Neural progenitor cell (in vitro differentiated cells): ENCODE measurements at regions not wholly inside any gene's neighbourhood (a gene's known extent, or its start where the extent isn't known, plus 50 kb on each side); places are given as distances from the start of the nearest gene placed in this dataset.

Experiments
- CTCF ChIP-seq: fragments of 200-600 bp; sonication (generic); IDR thresholded peaks from 2 replicates; pipeline ENCODE4 v1.5.1; 2017; ENCODE audit warnings: antibody characterized with exemption, mild to moderate bottlenecking
- EZH2 ChIP-seq: fragments of 200-600 bp; sonication (generic); IDR thresholded peaks from 2 replicates; pipeline ENCODE4 v1.6.1; 2017; ENCODE audit warnings: antibody characterized with exemption, mild to moderate bottlenecking, moderate library complexity
- EZH2phosphoT487 ChIP-seq: fragments of 200-600 bp; sonication (generic); IDR thresholded peaks from 2 replicates; pipeline ENCODE4 v1.6.1; 2017; ENCODE audit warnings: antibody characterized with exemption

GRCh38 chr2:217664761-217665160 is 338.0 kb downstream of the TNS1 start:
- TF ChIP-seq CTCF = no peak
- TF ChIP-seq EZH2 = no peak
- TF ChIP-seq EZH2phosphoT487 = no peak
